BE2C (cell line): ENCODE measurements at regions not wholly inside any gene's neighbourhood (a gene's known extent, or its start where the extent isn't known, plus 50 kb on each side); places are given as distances from the start of the nearest gene placed in this dataset.
"Not testable (repeated sequence)": the region's sequence is repeated elsewhere in the genome, so short reads cannot be mapped to it uniquely, and the experiment has no call there.

Experiments used
- DNase-seq: peaks from one replicate; pipeline ENCODE4 v3.0.0-alpha.2; 2020
- H3K27me3 ChIP-seq: fragments of 250-450 bp; sonication (Bioruptor Pico); 2 replicates; pipeline ENCODE4 v1.5.1; 2020; ENCODE audit warnings: mild to moderate bottlenecking
- H3K36me3 ChIP-seq: fragments of 250-450 bp; sonication (Bioruptor Pico); 2 replicates; pipeline ENCODE4 v1.5.1; 2020; ENCODE audit warnings: mild to moderate bottlenecking
- H3K4me1 ChIP-seq: fragments of 250-450 bp; sonication (Bioruptor Pico); 2 replicates; pipeline ENCODE4 v1.5.1; 2020
- H3K4me3 ChIP-seq: 2 replicates; pipeline ENCODE4 v1.5.1; 2011; ENCODE audit warnings: low read depth, low read length
- H3K9me3 ChIP-seq: fragments of 250-450 bp; sonication (Bioruptor Pico); 2 replicates; pipeline ENCODE4 v1.5.1; 2020
- TF ChIP-seq, protein P1 (sequence below): IDR thresholded peaks from 2 replicates; pipeline ENCODE4 v1.5.1; 2012; ENCODE audit warnings: mild to moderate bottlenecking, low read depth, low read length

DNA sequence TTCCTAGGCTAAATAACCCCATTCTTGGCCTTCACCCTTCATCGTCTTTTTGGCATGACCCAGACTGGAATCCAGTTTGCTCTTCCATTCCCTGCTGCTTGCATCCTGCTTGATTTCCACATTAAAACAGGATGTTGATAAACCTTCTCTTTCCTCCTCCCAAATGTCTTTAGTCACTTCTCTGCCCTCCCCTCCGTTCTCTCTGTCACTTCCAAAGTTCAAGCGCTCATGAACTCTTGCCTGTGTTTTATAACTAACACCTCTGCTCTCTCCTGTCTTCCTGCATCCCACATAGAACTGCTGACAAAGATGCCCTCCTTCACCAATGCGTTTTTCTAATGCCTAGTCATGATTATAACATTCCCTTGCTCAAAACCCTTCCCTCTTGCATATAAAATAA is 65.6 kb upstream of the SLC44A3 start:
- no peaks in the 10 kb centered on the region for H3K27me3 ChIP-seq
- no peak for DNase-seq
- H3K9me3 ChIP-seq, result no peaks in the 10 kb centered on the region
- peaks cover 7% of the 10 kb centered on the region for H3K4me1 ChIP-seq
- TF ChIP-seq, protein P1, sequence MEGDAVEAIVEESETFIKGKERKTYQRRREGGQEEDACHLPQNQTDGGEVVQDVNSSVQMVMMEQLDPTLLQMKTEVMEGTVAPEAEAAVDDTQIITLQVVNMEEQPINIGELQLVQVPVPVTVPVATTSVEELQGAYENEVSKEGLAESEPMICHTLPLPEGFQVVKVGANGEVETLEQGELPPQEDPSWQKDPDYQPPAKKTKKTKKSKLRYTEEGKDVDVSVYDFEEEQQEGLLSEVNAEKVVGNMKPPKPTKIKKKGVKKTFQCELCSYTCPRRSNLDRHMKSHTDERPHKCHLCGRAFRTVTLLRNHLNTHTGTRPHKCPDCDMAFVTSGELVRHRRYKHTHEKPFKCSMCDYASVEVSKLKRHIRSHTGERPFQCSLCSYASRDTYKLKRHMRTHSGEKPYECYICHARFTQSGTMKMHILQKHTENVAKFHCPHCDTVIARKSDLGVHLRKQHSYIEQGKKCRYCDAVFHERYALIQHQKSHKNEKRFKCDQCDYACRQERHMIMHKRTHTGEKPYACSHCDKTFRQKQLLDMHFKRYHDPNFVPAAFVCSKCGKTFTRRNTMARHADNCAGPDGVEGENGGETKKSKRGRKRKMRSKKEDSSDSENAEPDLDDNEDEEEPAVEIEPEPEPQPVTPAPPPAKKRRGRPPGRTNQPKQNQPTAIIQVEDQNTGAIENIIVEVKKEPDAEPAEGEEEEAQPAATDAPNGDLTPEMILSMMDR, result no peak
- no peak overlapping the region for H3K4me3 ChIP-seq
- H3K36me3 ChIP-seq, result no peaks in the 10 kb centered on the region

- TF ChIP-seq, protein P1, result no peak
- peaks cover 7% of the 10 kb centered on the region for H3K4me1 ChIP-seq
- no peak overlapping the region for H3K4me3 ChIP-seq
- no peaks in the 10 kb centered on the region for H3K27me3 ChIP-seq
- no peaks in the 10 kb centered on the region for H3K36me3 ChIP-seq
- H3K9me3 ChIP-seq, result no peaks in the 10 kb centered on the region
- no peak for DNase-seq
Observed at GRCh38 chr1:94754095-94754494, 66.1 kb upstream of the SLC44A3 start.

GRCh38 chr1:94753171-94753972 is 66.8 kb upstream of the SLC44A3 start:
- H3K9me3 ChIP-seq, result no peaks in the 10 kb centered on the region
- no peaks in the 10 kb centered on the region for H3K27me3 ChIP-seq
- DNase-seq, result no peak
- H3K4me3 ChIP-seq, result no peak overlapping the region
- no peaks in the 10 kb centered on the region for H3K36me3 ChIP-seq
- TF ChIP-seq, protein P1, result no peak
- H3K4me1 ChIP-seq, result peaks cover 7% of the 10 kb centered on the region

- H3K4me3 ChIP-seq, H3K36me3 ChIP-seq, H3K4me1 ChIP-seq, H3K27me3 ChIP-seq, H3K9me3 ChIP-seq, DNase-seq: not testable (repeated sequence)
Observed at GRCh38 chr1:94751483-94751882, 68.7 kb upstream of the SLC44A3 start.

GRCh38 chr1:94746635-94747525 is 73.3 kb upstream of the SLC44A3 start:
- H3K9me3 ChIP-seq, result no peaks in the 10 kb centered on the region
- TF ChIP-seq, protein P1, result no peak
- H3K4me1 ChIP-seq, result no peaks in the 10 kb centered on the region
- H3K36me3 ChIP-seq, result no peaks in the 10 kb centered on the region
- no peak for DNase-seq
- no peaks in the 10 kb centered on the region for H3K27me3 ChIP-seq
- H3K4me3 ChIP-seq, result no peak overlapping the region

- Histone ChIP-seq H3K27me3 (no peaks in the 10 kb centered on the region), H3K4me3 (no peak overlapping the region), H3K9me3 (no peaks in the 10 kb centered on the region), H3K36me3 (no peaks in the 10 kb centered on the region), H3K4me1 (no peaks in the 10 kb centered on the region)
- no peak for DNase-seq
- TF ChIP-seq, protein P1, result no peak
Observed at GRCh38 chr1:94745742-94746141, 74.4 kb upstream of the SLC44A3 start.
